ENCODE measurements at regions not wholly inside any gene's neighbourhood (a gene's known extent, or its start where the extent isn't known, plus 50 kb on each side); places are given as distances from the start of the nearest gene placed in this dataset.

DNA sequence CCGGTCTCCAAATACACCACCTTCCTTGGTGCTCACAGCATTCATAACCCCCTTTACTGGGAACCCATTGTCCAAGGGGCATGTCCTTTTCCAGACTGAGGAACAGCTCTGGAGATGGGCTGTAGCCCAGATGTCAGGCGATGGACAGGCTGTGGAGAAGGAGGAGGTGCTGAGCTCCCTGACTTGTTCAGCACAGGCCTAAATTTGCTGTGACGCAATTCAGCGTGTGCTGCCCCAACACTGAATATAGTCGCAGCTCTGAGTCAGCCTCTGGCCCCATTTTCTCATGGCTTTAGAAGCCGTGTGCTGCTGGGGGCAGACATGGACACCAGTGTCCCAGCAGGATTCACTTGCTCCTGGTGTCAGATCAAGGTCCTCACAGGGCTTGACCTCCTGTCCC is 269.1 kb downstream of the EMP1 start:
- TF ChIP-seq, protein P1, sequence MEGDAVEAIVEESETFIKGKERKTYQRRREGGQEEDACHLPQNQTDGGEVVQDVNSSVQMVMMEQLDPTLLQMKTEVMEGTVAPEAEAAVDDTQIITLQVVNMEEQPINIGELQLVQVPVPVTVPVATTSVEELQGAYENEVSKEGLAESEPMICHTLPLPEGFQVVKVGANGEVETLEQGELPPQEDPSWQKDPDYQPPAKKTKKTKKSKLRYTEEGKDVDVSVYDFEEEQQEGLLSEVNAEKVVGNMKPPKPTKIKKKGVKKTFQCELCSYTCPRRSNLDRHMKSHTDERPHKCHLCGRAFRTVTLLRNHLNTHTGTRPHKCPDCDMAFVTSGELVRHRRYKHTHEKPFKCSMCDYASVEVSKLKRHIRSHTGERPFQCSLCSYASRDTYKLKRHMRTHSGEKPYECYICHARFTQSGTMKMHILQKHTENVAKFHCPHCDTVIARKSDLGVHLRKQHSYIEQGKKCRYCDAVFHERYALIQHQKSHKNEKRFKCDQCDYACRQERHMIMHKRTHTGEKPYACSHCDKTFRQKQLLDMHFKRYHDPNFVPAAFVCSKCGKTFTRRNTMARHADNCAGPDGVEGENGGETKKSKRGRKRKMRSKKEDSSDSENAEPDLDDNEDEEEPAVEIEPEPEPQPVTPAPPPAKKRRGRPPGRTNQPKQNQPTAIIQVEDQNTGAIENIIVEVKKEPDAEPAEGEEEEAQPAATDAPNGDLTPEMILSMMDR (conservative IDR thresholded peaks at IDR 0.05; ENCODE audit: low read depth, low read length): no peak
- TF ChIP-seq EZH2 (IDR thresholded peaks at IDR 0.05; ENCODE audit: low read length, unreplicated experiment): no peak
